GM19328 (cell line): ENCODE measurements at regions not wholly inside any gene's neighbourhood (a gene's known extent, or its start where the extent isn't known, plus 50 kb on each side); places are given as distances from the start of the nearest gene placed in this dataset.
"Not testable (repeated sequence)": the region's sequence is repeated elsewhere in the genome, so short reads cannot be mapped to it uniquely, and the experiment has no call there.

Source experiments
- ATAC-seq: cut with Tn5 transposase; IDR thresholded peaks from one replicate; pipeline ENCODE4 v1.9.1; 2021; ENCODE audit warnings: mild to moderate bottlenecking, moderate library complexity; ENCODE audit not compliant: unreplicated experiment

- no peak for ATAC-seq
Observed at GRCh38 chr3:163735394-163735793, 1342.9 kb downstream of the SI start.

- ATAC-seq = no peak
Observed at GRCh38 chr3:163730684-163731083, 1347.6 kb downstream of the SI start.

GRCh38 chr3:163726125-163726524, 1352.2 kb downstream of the SI start:
- ATAC-seq = no peak

DNA sequence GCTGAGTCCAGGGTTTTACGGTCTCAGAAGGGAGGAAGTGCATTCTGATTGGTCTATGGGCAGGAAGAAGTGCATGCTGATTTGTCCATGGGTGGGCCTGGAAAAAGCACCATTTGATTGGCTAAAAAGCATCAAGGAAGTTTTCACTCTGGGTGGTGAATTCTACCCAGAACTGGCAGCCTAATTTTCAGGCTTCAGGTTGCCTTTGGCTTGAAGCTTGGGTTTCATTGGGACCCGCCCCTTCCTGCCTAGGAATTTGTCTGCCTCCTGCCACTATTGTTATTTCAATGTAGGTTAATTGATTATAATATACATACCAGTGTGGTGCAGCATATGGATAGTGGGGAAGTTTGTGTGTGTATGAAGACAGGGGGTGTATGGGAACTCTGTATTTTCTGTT, 1355.9 kb downstream of the SI start:
- no peak for ATAC-seq

DNA sequence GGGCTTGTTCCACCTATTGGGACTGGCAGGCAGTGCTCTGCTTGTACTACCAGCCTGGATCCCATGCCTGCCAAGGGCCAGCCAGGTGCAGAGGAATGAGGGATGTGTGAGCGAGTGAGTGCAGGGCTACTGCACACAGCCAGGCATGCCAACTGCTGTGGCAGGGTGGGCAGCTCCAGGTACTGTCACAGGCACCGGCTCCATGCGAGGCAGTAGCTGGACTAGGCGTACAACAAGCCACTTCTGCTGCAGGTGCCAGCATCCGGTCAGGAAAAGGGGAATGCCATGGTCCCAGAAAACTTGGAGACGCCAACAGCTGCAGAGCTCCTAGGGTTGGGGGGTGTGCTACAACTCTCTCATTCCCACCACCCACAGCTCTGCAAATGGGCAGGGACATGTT, 1356.7 kb downstream of the SI start:
- no peak for ATAC-seq

DNA sequence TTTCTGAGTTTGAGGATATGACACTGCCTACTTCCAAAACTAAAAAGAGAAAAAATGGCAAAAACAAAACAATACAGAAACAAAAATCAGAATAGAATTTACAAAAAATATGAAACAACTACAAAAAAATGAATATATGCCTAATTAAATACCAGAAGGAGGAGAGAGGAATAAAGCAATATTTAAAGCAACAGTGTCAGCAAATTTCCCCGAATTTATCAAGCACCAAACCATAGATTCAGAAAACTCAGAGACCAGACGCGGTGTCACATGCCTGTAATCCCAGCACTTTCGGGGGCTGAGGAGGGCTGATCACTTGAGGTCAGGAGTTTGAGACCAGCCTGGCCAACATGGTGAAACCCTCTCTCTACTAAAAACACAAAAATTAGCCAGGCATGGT, 1360.9 kb downstream of the SI start:
- ATAC-seq = no peak

DNA sequence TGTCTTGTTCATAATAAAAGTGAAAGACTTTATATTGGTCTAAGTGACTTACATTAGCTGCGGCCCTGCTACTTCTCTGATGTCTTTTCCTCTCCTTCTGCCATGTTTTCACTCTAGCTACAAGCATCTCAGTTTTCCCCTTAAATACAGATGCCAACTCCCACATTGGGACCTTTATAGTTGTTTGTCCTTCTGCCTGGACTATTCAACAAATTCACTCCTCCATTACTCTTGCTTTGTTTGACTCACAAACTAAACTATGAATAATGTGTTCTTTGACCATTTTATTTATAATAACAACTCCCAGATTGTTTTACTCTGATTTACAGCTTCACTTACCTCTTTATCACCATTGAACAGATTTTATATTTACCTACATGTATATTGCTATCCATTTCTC, 1369.9 kb downstream of the SI start:
- ATAC-seq = no peak

GRCh38 chr3:163707659-163708058, 1370.6 kb downstream of the SI start:
- ATAC-seq = no peak

DNA sequence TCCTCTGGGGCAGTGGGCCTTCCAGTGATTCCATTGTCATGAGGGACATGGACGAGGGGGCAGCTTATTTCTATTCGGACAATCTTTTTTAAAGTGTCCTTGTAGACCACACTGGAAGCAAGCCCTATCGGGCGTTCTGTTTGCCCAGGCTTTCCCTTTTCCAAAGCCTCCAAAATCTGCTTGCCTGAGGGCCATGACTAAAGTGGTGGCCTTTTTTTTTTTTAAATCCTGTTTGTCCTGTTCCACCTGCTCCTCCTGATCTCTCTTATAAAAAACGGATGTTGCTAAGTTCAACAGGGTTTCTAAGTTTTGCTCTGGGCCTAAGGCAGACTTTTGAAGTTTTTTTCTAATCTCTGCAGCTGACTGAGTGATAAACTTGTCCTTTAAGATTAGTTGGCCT, 1380.1 kb downstream of the SI start:
- not testable (repeated sequence) for ATAC-seq

DNA sequence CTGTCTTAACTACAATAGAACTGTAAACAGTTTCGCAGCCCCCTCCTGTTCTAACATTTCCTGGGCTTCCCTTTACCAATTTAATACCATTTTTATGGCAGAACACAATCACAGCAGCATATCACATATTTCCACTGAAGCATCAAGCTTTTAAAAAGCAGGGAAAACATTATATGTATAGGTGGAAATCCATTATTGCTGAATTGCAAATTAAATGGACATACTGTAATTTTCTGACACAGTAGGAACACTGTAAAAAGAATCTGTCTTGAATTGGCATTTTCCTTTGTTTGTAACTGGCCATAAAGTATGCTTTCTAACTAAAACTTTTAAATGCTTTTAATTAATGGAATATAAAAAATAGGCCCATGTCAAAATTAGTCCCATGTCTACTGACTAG, 1385.8 kb downstream of the SI start:
- no peak for ATAC-seq

DNA sequence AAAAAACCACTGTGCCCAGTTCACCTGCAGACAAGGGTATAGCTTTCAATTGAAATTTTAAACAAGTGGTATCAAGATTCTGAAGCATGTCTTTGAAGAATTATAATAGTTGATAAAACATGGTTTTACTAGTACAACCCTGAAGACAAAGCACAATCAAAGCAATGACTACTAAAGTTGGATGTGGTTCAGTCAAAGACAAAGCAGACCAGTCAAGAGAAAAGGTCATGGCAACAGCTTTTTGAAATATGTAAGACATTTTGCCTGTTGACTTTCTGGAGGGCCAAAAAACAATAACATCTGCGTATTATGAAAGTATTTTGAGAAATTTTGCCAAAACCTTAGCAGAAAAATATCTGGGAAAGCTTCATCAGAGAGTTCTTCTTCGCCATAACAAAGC, 1393.6 kb downstream of the SI start:
- no peak for ATAC-seq

- ATAC-seq = no peak
Observed at GRCh38 chr3:163672954-163673353, 1405.3 kb downstream of the SI start.

GRCh38 chr3:163671201-163671600, 1407.1 kb downstream of the SI start:
- ATAC-seq = no peak

GRCh38 chr3:163664466-163664865, 1413.8 kb downstream of the SI start:
- no peak for ATAC-seq

GRCh38 chr3:163657088-163657487, 1421.2 kb downstream of the SI start:
- ATAC-seq = no peak

DNA sequence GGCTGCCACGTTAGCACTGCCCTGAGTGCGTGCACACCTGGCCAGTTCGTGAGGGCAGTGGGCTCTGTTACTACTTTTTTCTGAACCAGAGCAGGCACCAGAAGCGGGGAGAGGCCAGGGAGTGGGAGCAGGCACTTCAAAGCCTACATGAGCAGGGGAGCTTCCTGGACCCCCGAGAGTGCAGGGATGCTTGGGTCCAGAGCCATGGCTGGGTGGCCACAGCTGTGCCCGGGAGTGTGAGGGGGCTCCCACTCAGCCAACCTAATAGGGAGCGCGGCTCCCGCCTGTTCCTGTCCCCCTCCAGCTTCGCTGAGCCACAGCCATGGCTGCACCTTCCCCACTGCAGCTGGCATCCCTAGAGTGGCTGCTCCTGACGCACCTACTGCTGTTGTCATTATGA, 1423.3 kb downstream of the SI start:
- no peak for ATAC-seq

DNA sequence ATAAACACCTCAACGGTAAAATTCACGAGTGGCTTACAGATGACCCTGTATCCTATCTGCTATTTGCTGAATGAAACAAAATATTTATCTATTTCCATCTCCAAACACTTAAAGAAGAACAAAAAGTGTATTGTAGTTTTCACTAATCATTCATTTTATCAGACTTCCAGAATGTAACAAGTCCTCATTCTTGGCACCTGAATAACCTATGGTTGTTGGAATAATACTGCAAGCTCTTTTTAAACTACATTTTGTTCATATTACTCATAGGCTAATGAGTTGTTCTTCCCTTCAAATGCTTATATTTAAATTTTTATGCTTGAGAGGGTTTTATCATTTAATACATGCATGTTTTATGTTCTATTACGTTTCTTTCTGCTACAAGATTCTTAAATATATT, 1434.1 kb downstream of the SI start:
- ATAC-seq = no peak

DNA sequence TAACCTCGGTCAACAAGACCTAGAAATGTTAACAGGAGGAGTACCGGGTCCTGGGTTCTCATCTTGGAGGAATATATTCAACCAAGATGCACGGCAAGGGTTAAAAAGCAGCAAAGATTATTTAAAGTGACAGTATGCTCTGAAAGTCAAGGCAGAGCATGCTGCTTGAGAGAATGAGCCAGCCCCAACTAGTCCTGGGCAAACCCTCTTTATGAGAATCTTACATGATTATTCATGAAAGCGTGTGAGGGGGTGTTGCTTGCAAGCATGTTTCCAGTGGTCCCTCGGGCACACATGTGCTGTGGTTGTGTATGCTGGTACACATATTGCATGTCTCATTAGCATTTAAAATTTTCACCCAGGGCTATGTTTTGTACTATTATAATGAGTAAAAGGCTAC, 1445.6 kb downstream of the SI start:
- ATAC-seq = no peak

DNA sequence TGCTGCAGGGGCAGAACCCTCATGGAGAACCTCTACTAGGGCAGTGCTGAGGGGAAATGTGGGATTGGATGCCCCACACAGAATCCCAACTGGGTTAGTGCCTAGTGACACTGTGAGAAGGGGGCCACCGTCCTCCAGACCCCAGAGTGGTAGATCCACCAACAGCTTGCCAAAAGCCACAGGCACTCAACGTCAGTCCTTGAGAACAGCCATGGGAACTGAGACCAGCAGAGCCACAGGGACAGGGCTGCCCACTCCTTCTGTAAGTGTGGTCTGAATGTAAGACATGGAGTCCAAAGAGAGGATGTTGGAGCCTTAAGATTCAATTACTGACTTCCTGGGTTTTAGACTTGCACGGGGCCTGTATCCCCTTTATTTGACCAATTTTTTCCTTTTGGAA, 1451.5 kb downstream of the SI start:
- no peak for ATAC-seq

DNA sequence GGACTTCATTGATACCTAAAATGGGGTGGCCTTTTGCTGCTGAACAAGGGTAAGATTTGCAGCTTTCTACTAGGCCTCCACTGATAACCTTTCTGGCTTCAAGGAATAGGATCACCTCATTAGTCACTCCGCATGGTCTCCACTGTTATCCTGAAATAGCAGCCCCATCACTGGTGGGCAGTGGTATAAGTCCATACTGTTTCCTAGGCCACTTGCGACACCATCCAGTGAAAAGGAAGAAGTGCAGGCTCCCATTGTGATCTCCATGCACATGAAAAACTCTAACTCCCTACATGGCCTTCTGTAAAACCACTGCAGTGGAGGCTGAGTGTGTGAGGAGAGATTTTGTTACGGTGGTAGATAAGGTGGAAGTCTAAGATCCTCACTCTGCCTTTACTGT, 1455.9 kb downstream of the SI start:
- ATAC-seq = no peak

DNA sequence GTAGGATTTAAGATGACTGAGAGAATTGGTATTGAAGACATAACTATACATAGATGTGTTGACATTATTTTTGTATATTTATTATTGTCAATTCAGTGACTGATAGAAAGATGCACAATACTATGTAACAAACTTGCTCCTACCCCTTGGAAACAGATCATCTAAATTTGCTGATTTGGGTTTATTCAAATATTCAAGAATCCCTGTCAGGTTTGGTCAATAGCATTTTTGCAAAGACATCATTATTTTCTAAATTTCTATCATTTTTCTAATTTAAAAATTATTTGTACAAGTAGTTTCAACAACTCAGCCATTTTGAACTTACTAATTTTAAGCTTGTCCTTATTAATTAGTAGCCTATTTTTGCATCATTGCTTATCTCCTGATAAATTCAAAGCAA, 1463.4 kb downstream of the SI start:
- no peak for ATAC-seq

DNA sequence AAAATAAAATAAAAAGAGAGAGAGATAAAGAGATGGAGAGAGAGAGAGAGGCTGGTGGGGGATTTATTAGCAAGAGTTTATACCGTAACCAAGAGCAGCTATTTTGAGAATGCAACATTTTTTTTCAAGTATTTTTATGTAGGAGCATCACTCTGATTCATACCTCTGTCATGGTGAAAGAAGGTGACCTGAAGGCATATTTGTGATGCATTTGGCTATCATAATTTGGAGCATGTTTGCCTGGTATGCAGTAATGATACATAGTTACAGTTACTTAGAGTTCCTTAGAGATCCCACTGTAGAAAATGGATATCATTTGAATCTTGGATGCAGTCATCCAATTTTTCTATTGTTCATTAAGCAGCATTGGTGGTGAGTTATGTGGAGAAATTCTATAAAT, 1472.4 kb downstream of the SI start:
- ATAC-seq = no peak

DNA sequence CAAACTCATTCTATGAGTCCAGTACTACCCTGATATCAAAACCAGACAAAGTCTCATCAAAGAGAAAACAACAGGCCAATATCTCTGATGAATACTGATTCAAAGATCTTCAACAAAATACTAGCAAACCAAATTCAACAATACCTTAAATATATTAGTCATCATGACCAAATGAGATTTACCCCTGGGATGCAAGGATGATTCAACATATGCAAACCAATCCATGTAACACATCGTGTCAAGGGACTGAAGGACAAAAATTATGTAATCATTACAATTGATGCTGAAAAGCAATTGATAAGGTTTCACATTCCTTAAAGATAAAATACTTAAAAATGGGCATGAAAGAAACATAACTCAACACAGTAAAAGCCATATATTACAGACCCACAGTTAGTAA, 1476.9 kb downstream of the SI start:
- no peak for ATAC-seq

DNA sequence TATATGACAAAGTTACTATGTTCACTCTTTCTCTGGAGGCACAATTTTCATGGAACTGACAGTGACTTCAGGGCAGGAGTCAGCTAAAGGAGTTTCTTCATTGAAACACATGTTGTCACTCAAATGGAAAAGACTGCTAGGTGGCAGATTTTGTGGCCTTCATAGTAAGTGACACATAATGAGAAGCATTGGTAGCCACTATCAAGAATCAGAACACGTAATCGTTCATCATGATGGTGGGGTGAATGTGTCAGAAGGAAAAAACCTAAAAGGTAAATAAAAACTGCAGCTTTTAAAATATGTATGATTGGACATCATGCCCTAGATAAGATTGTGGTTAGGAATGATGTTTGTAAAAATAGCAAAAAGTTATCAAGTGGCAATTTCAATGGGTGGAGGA, 1491.0 kb downstream of the SI start:
- ATAC-seq = no peak
